ENCODE measurements at regions not wholly inside any gene's neighbourhood (a gene's known extent, or its start where the extent isn't known, plus 50 kb on each side); places are given as distances from the start of the nearest gene placed in this dataset.

DNA sequence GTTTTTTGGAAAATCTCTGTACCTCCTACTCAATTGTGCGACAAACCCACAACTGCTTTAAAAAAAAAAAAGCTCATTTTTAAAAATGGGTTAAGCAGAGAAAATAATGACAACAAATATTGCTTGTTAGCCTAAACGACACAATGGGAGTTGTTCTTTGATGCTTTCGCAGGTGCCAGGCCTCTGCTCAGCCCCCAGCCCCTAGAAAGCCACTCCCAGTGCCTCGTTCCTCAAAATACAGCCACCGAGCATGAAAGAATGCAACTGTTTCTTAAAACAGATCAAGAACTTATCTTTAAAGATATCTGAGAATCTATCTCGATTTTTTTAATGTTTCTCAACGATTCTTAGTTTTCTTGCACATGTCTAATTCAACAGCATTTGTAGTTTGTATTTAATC is 85.2 kb upstream of the PFKP start:
- DNase-seq, result peak; percentile 17
- Mint-ChIP-seq H3K27ac (no peak overlapping the region), H3K9me3 (ENCODE audit: insufficient read depth) (no peaks in the 10 kb centered on the region), H3K4me3 (no peak overlapping the region), H3K27me3 (peaks cover 3% of the 10 kb centered on the region), H3K4me1 (peaks cover 50% of the 10 kb centered on the region)
- intact Hi-C loops (cut with micrococcal nuclease), result loop anchor here (10.0 kb wide), 1 partner anchor 53 kb away; no protein-coding TSS in a partner anchor
- Histone ChIP-seq H4K20me1 (ENCODE audit: control insufficient read depth, insufficient read depth, low read length, poor library complexity, severe bottlenecking) (no peaks in the 10 kb centered on the region), H3K79me2 (ENCODE audit: control insufficient read depth, insufficient read depth, low read length) (no peaks in the 10 kb centered on the region), H3K27ac (ENCODE audit: low read length in 2 of 2) (peak overlapping the region in 1 of 2 donors; percentile 34), H3K36me3 (replicated peaks in 1 of 2; ENCODE audit: control extremely low read depth in 1 of 2, control insufficient read depth in 1 of 2, extremely low read depth in 1 of 2, insufficient read depth in 2 of 2, low read length in 1 of 2) (no peaks in the 10 kb centered on the region), H3K4me2 (replicated peaks; ENCODE audit: low read depth, low read length, poor library complexity, severe bottlenecking) (peak overlapping the region; percentile 14), H2AFZ (ENCODE audit: insufficient read depth, low read depth, low read length, poor library complexity, severe bottlenecking) (no peak overlapping the region), H3K4me1 (ENCODE audit: control insufficient read depth in 2 of 2, insufficient read depth in 2 of 2, low read length in 2 of 2) (peaks cover 42 to 78% of the 10 kb centered on the region in 2 donors), H3K9me3 (ENCODE audit: control extremely low read depth in 1 of 3, control insufficient read depth in 2 of 3, insufficient read depth in 1 of 3, low read length in 2 of 3) (no peaks in the 10 kb centered on the region), H3K9ac (ENCODE audit: low read length) (no peak overlapping the region), H3K4me3 (ENCODE audit: control extremely low read depth in 1 of 5, extremely low read depth in 1 of 5, insufficient read depth in 1 of 5, low read depth in 2 of 5, low read length in 4 of 5) (no peak overlapping the region), H3K27me3 (replicated peaks in 1 of 4; ENCODE audit: control extremely low read depth in 1 of 4, control insufficient read depth in 3 of 4, insufficient read depth in 4 of 4, low read length in 3 of 4) (peaks cover 0 to 5% (median 0%) of the 10 kb centered on the region in 4 experiments)
- no peak for ATAC-seq (ENCODE audit: low read depth)
- ChIA-PET POLR2A (interaction anchor here (0.7 kb wide), 1 partner anchor 1554 kb away, joined by 3 read pairs; no protein-coding TSS in a partner anchor), CTCF (interaction anchor here (0.7 to 1.8 kb wide), 2 partner anchors 28 to 61 kb away, joined by 5 to 8 read pairs; no protein-coding TSS in a partner anchor)
- TF ChIP-seq, protein P1, sequence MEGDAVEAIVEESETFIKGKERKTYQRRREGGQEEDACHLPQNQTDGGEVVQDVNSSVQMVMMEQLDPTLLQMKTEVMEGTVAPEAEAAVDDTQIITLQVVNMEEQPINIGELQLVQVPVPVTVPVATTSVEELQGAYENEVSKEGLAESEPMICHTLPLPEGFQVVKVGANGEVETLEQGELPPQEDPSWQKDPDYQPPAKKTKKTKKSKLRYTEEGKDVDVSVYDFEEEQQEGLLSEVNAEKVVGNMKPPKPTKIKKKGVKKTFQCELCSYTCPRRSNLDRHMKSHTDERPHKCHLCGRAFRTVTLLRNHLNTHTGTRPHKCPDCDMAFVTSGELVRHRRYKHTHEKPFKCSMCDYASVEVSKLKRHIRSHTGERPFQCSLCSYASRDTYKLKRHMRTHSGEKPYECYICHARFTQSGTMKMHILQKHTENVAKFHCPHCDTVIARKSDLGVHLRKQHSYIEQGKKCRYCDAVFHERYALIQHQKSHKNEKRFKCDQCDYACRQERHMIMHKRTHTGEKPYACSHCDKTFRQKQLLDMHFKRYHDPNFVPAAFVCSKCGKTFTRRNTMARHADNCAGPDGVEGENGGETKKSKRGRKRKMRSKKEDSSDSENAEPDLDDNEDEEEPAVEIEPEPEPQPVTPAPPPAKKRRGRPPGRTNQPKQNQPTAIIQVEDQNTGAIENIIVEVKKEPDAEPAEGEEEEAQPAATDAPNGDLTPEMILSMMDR (IDR thresholded peaks at IDR 0.05), result no peak
- TF ChIP-seq EZH2 (IDR thresholded peaks at IDR 0.05; ENCODE audit: borderline replicate concordance, insufficient read depth, low read depth, low read length, poor library complexity, severe bottlenecking), result no peak
- WGBS (ENCODE audit: insufficient coverage), result 56% methylated on average over 3 of the region's 7 CpGs

DNA sequence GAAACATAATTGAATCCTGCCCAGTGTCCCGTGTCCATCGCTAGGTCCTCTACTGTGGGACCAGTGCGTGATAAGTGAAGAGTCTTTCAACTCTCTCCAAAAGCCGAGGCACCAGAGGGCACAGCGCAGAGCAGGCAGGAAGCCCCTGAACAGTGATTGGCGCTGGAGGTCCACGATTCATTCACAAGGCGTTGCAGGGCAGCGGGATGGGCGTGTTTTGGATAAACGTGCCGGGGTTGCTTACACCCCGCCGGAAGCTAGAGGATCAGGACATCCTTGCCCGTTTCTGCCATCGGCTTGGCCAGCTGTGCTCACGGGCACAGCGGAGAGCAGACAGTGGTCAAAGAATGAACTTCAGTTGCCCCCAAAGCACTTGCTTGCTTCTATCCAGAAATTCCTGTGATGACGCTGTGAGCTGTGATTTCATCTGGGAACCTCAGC is 86.0 kb upstream of the PFKP start:
- TF ChIP-seq, protein P1 (IDR thresholded peaks at IDR 0.05), result no peak
- TF ChIP-seq EZH2 (IDR thresholded peaks at IDR 0.05; ENCODE audit: borderline replicate concordance, insufficient read depth, low read depth, low read length, poor library complexity, severe bottlenecking), result no peak
- Mint-ChIP-seq H3K27ac (peak overlapping the region; percentile 17), H3K9me3 (ENCODE audit: insufficient read depth) (no peaks in the 10 kb centered on the region), H3K27me3 (peaks cover 3% of the 10 kb centered on the region), H3K4me3 (no peak overlapping the region), H3K4me1 (peaks cover 44% of the 10 kb centered on the region)
- no peaks in the 10 kb centered on the region for H3K9me3 ChIP-seq (ENCODE audit: control extremely low read depth in 1 of 3, control insufficient read depth in 2 of 3, insufficient read depth in 1 of 3, low read length in 2 of 3)
- intact Hi-C loops (cut with micrococcal nuclease), result loop anchor here (10.0 kb wide), 1 partner anchor 53 kb away; no protein-coding TSS in a partner anchor
- DNase-seq, result no peak
- WGBS (ENCODE audit: insufficient coverage), result 88% methylated on average over 15 of the region's 19 CpGs
- ChIA-PET CTCF (interaction anchor here (0.7 to 1.8 kb wide), 2 partner anchors 27 to 62 kb away, joined by 5 to 8 read pairs; no protein-coding TSS in a partner anchor), POLR2A (no interaction called here)
- no peak overlapping the region for H3K4me2 ChIP-seq (replicated peaks; ENCODE audit: low read depth, low read length, poor library complexity, severe bottlenecking)
- ATAC-seq (ENCODE audit: low read depth), result no peak
- H3K36me3 ChIP-seq (replicated peaks in 1 of 2; ENCODE audit: control extremely low read depth in 1 of 2, control insufficient read depth in 1 of 2, extremely low read depth in 1 of 2, insufficient read depth in 2 of 2, low read length in 1 of 2), result no peaks in the 10 kb centered on the region
- peaks cover 35 to 70% of the 10 kb centered on the region in 2 donors for H3K4me1 ChIP-seq (ENCODE audit: control insufficient read depth in 2 of 2, insufficient read depth in 2 of 2, low read length in 2 of 2)
- H3K27me3 ChIP-seq (replicated peaks in 1 of 4; ENCODE audit: control extremely low read depth in 1 of 4, control insufficient read depth in 3 of 4, insufficient read depth in 4 of 4, low read length in 3 of 4), result peaks cover 0 to 5% (median 0%) of the 10 kb centered on the region in 4 experiments
- H3K27ac ChIP-seq (ENCODE audit: low read length in 2 of 2), result peak overlapping the region in 1 of 2 donors; percentile 22
- H3K9ac ChIP-seq (ENCODE audit: low read length), result no peak overlapping the region
- no peak overlapping the region for H3K4me3 ChIP-seq (ENCODE audit: control extremely low read depth in 1 of 5, extremely low read depth in 1 of 5, insufficient read depth in 1 of 5, low read depth in 2 of 5, low read length in 4 of 5)
- H3K79me2 ChIP-seq (ENCODE audit: control insufficient read depth, insufficient read depth, low read length), result no peaks in the 10 kb centered on the region
- H4K20me1 ChIP-seq (ENCODE audit: control insufficient read depth, insufficient read depth, low read length, poor library complexity, severe bottlenecking), result no peaks in the 10 kb centered on the region
- H2AFZ ChIP-seq (ENCODE audit: insufficient read depth, low read depth, low read length, poor library complexity, severe bottlenecking), result no peak overlapping the region

All from B cell (primary cell).